K562 (cell line): ENCODE measurements at regions not wholly inside any gene's neighbourhood (a gene's known extent, or its start where the extent isn't known, plus 50 kb on each side); places are given as distances from the start of the nearest gene placed in this dataset.

ENCODE experiments used
- ATAC-seq: fragments of 200-7000 bp; cut with Tn5 transposase; 3 replicates; pipeline ENCODE4 v1.9.1; 2020; ENCODE audit warnings: moderate library complexity
- BruUV-seq: library from RNA; stranded (reverse); fragments of 400-500 nt; replicated peaks from 2 replicates; lab custom pipeline; 2021; lab: Mats Ljungman, UMichigan
- CTCF ChIA-PET: fragments of 300-600 bp; formaldehyde crosslinking; extraction: SDS; loops from one replicate; lab custom pipeline; 2021; ENCODE audit warnings: low intra/inter-chr PET ratio; lab: Yijun Ruan, JAX
- POLR2A ChIA-PET: fragments of 300-600, 350-650 bp; sonication (Branson Sonifier 250); formaldehyde crosslinking; extraction: SDS; loops from one replicate; lab custom pipeline; 2021; ENCODE audit warnings: antibody characterized with exemption, inconsistent platforms; lab: Yijun Ruan, JAX
- DNase-seq, 4 experiments: peaks; one replicate each; pipeline versions ENCODE4 v3.0.0 to v3.0.0-alpha.2; 2011 to 2018; ENCODE audit warnings: low spot score in 3 of 4, mixed read lengths in 3 of 4; ENCODE audit errors: extremely low read depth in 1 of 4
- FAIRE-seq: peaks from 2 replicates; lab custom pipeline; 2011; peaks lifted over from hg19 to GRCh38; lab: Jason Lieb, UNC
- H2AFZ ChIP-seq: 2 replicates; pipeline ENCODE4 v1.6.0; 2011; ENCODE audit warnings: low read depth, low read length, control low read depth, inconsistent platforms
- H3K27ac ChIP-seq: fragments of 200-600 bp; 3 replicates; pipeline ENCODE4 v1.8.0; 2011; ENCODE audit warnings: low read depth, mild to moderate bottlenecking, control low read depth, inconsistent platforms, low read length, moderate library complexity, mixed read lengths; ENCODE audit errors: extremely low read depth
- H3K27me3 ChIP-seq, 2 experiments: fragments of 300-600 bp in 1 of 2; 2 replicates in 1 of 2; 3 replicates in 1 of 2; pipeline versions ENCODE4 v1.6.0 to v1.8.0; 2011; ENCODE audit warnings: inconsistent platforms in 2 of 2, low read length in 2 of 2, mild to moderate bottlenecking in 1 of 2, mixed read lengths in 1 of 2, moderate library complexity in 1 of 2; ENCODE audit not compliant: control insufficient read depth in 2 of 2, insufficient read depth in 2 of 2
- H3K36me3 ChIP-seq: fragments of 300-600 bp; 3 replicates; pipeline ENCODE4 v1.8.0; 2011; ENCODE audit warnings: mild to moderate bottlenecking, low read length, inconsistent platforms; ENCODE audit not compliant: control insufficient read depth, insufficient read depth
- H3K4me1 ChIP-seq, 2 experiments: fragments of 200-600 bp in 1 of 2; replicated peaks in 1 of 2; 2 replicates in 1 of 2; 3 replicates in 1 of 2; pipeline versions ENCODE4 v1.5.1 to v1.8.0; 2011; ENCODE audit warnings: inconsistent platforms in 2 of 2, low read length in 2 of 2, mild to moderate bottlenecking in 1 of 2, mixed read lengths in 1 of 2, moderate library complexity in 1 of 2; ENCODE audit not compliant: control insufficient read depth in 2 of 2, insufficient read depth in 2 of 2
- H3K4me2 ChIP-seq: 2 replicates; pipeline ENCODE4 v1.6.1; 2011; ENCODE audit warnings: low read length, control low read depth, inconsistent platforms, mixed read lengths; ENCODE audit not compliant: insufficient read depth
- H3K4me3 ChIP-seq: fragments of 200-600 bp; sonication (generic), shearing (Covaris generic); 2 replicates; pipeline ENCODE4 v1.5.1; 2016; ENCODE audit warnings: control low read depth, inconsistent platforms
- H3K79me2 ChIP-seq: fragments of 200-600 bp; 3 replicates; pipeline ENCODE4 v1.8.0; 2011; ENCODE audit warnings: low read length, inconsistent platforms; ENCODE audit not compliant: control insufficient read depth, insufficient read depth
- H3K9ac ChIP-seq, 2 experiments: 2 replicates each; pipeline versions ENCODE4 v1.6.0 to v1.6.1; 2011; ENCODE audit warnings: low read depth in 2 of 2, low read length in 2 of 2, control low read depth in 1 of 2, inconsistent platforms in 1 of 2, mild to moderate bottlenecking in 1 of 2, mixed read lengths in 1 of 2; ENCODE audit not compliant: insufficient read depth in 1 of 2
- H3K9me1 ChIP-seq: one replicate; pipeline ENCODE4 v1.6.0; 2011; ENCODE audit warnings: inconsistent platforms, mild to moderate bottlenecking, low read length, moderate library complexity; ENCODE audit not compliant: control insufficient read depth, insufficient read depth
- H3K9me3 ChIP-seq: replicated peaks from 2 replicates; pipeline ENCODE4 v1.5.1; 2011; ENCODE audit warnings: low read depth, low read length, inconsistent platforms; ENCODE audit not compliant: control insufficient read depth, insufficient read depth
- H4K20me1 ChIP-seq: replicated peaks from 2 replicates; pipeline ENCODE4 v1.6.1; 2011; ENCODE audit warnings: low read length, inconsistent platforms, mixed read lengths; ENCODE audit not compliant: control insufficient read depth, insufficient read depth
- CXXC5 ChIP-seq: fragments of 250-450 bp; sonication (Bioruptor Pico); IDR thresholded peaks from 2 replicates; pipeline ENCODE4 v1.8.0; 2022; ENCODE audit warnings: inconsistent platforms, mild to moderate bottlenecking, moderate library complexity
- ELF2 ChIP-seq: fragments of 250-450 bp; sonication (Bioruptor Pico); IDR thresholded peaks from 2 replicates; pipeline ENCODE4 v1.5.0; 2021; ENCODE audit warnings: mild to moderate bottlenecking
- FOXK2 ChIP-seq, 2 experiments: fragments of 450-650 bp; IDR thresholded peaks in 1 of 2; conservative IDR thresholded peaks in 1 of 2; 2 replicates each; pipeline ENCODE4 v1.6.1; 2016; ENCODE audit warnings: low read depth in 2 of 2, mild to moderate bottlenecking in 1 of 2
- LCOR ChIP-seq: sonication (generic); formaldehyde crosslinking; IDR thresholded peaks from 2 replicates; pipeline ENCODE4 v1.8.0; 2022; ENCODE audit warnings: mild to moderate bottlenecking, missing genetic modification reagents
- MBD2 ChIP-seq: sonication (generic); IDR thresholded peaks from 2 replicates; pipeline ENCODE4 v1.6.1; 2016; ENCODE audit warnings: low read depth, borderline replicate concordance
- MCM3 ChIP-seq: fragments of 450-650 bp; IDR thresholded peaks from 2 replicates; pipeline ENCODE4 v1.6.1; 2016
- NONO ChIP-seq, 2 experiments: fragments of 200-400 bp in 1 of 2; fragments of 450-650 bp in 1 of 2; formaldehyde crosslinking in 1 of 2; IDR thresholded peaks; 2 replicates each; pipeline ENCODE4 v1.6.1; 2017; ENCODE audit warnings: low read depth in 2 of 2, mild to moderate bottlenecking in 2 of 2, moderate library complexity in 2 of 2, low read length in 1 of 2
- ZMIZ1 ChIP-seq, 2 experiments: fragments of 150-350 bp in 1 of 2; IDR thresholded peaks; 2 replicates each; pipeline ENCODE4 v1.6.1; 2012 to 2016; ENCODE audit warnings: low read depth in 2 of 2, low read length in 2 of 2, mild to moderate bottlenecking in 1 of 2, moderate library complexity in 1 of 2
- ZNF445 ChIP-seq: fragments of 250-450 bp; sonication (Bioruptor Pico); IDR thresholded peaks from 2 replicates; pipeline ENCODE4 v1.4.0; 2020; ENCODE audit warnings: low read depth, mild to moderate bottlenecking, moderate library complexity
- ZNF507 ChIP-seq: conservative IDR thresholded peaks from 2 replicates; pipeline ENCODE4 v1.6.1; 2017; ENCODE audit warnings: missing genetic modification characterization, missing compliant biosample characterization
- WGBS: fragments of 100-300 bp; shearing (Covaris generic); methylation state at CpG from one replicate; pipeline ENCODE4 v1.1.6; 2016; ENCODE audit warnings: low coverage, mixed read lengths; ENCODE audit not compliant: insufficient coverage; ENCODE audit errors: missing lambda C conversion rate; 5-methylcytosine and 5-hydroxymethylcytosine counted together
- in situ Hi-C: fragments of 300-500 bp; cut with MboI; formaldehyde crosslinking; loops from 4 replicates; pipeline ENCODE4 v1.15.0; 2018; ENCODE audit warnings: inconsistent platforms, mixed read lengths
- intact Hi-C: fragments of 100-400 bp; cut with micrococcal nuclease; formaldehyde crosslinking; loops from 2 replicates; pipeline ENCODE4 v1.14.2; 2022
- TF ChIP-seq, protein P1 (sequence below): fragments of 450-650 bp; IDR thresholded peaks from 2 replicates; pipeline ENCODE4 v1.6.1; 2016; ENCODE audit warnings: low read depth, mild to moderate bottlenecking, moderate library complexity
- TF ChIP-seq, protein P2 (sequence below): fragments of 250-450 bp; sonication (Bioruptor Pico); IDR thresholded peaks from 2 replicates; pipeline ENCODE4 v1.9.0; 2021; ENCODE audit warnings: mild to moderate bottlenecking
- TF ChIP-seq, protein P3 (sequence below): sonication (generic); formaldehyde crosslinking; IDR thresholded peaks from 2 replicates; pipeline ENCODE4 v1.8.0; 2022; ENCODE audit warnings: mild to moderate bottlenecking, missing genetic modification reagents
- TF ChIP-seq, protein P4 (sequence below): fragments of 250-450 bp; sonication (Bioruptor Pico); IDR thresholded peaks from 2 replicates; pipeline ENCODE4 v1.9.0; 2021; ENCODE audit warnings: mild to moderate bottlenecking, inconsistent platforms

DNA sequence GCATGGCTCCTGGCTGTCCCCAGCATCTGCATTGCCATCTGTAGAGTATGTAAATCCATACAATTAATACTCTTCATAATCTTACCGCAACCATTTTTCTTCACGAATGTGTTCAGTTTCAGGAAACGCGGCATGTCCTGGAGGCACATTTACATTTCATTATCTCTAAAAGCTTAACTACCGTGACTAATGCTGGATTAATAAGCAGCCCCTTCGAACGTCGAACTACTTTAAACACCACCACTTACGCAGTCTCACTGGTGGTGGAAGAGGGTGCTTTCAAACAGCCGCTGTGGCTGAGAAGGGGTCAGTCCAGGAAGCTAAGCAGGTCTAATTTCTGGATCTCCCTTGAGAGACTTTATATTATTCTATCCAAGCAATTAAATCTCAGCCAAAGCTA, 85.6 kb downstream of the C5orf15 start:
- 20% methylated on average over 10 of the region's 10 CpGs for WGBS
- no peak for ATAC-seq
- TF ChIP-seq, protein P1, sequence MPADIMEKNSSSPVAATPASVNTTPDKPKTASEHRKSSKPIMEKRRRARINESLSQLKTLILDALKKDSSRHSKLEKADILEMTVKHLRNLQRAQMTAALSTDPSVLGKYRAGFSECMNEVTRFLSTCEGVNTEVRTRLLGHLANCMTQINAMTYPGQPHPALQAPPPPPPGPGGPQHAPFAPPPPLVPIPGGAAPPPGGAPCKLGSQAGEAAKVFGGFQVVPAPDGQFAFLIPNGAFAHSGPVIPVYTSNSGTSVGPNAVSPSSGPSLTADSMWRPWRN: no peak
- TF ChIP-seq ZNF445 (CRISPR knock-in tag) (no peak), ELF2 (CRISPR knock-in tag) (no peak), MCM3 (no peak), MBD2 (no peak), NONO (IDR thresholded peaks at IDR 0.05; ENCODE audit: low read depth in 2 of 2, low read length in 1 of 2) (no peak), FOXK2 (conservative IDR thresholded peaks at IDR 0.05 in 1 of 2, IDR thresholded peaks at IDR 0.05 in 1 of 2; ENCODE audit: low read depth in 2 of 2) (no peak), ZMIZ1 (IDR thresholded peaks at IDR 0.05; ENCODE audit: low read depth in 2 of 2, low read length in 2 of 2) (no peak), LCOR (CRISPR knock-in tag) (no peak), ZNF507 (no peak), CXXC5 (CRISPR knock-in tag) (no peak)
- TF ChIP-seq, protein P2, sequence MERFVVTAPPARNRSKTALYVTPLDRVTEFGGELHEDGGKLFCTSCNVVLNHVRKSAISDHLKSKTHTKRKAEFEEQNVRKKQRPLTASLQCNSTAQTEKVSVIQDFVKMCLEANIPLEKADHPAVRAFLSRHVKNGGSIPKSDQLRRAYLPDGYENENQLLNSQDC (CRISPR knock-in tag): no peak
- TF ChIP-seq, protein P3, sequence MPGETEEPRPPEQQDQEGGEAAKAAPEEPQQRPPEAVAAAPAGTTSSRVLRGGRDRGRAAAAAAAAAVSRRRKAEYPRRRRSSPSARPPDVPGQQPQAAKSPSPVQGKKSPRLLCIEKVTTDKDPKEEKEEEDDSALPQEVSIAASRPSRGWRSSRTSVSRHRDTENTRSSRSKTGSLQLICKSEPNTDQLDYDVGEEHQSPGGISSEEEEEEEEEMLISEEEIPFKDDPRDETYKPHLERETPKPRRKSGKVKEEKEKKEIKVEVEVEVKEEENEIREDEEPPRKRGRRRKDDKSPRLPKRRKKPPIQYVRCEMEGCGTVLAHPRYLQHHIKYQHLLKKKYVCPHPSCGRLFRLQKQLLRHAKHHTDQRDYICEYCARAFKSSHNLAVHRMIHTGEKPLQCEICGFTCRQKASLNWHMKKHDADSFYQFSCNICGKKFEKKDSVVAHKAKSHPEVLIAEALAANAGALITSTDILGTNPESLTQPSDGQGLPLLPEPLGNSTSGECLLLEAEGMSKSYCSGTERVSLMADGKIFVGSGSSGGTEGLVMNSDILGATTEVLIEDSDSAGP (CRISPR knock-in tag): no peak
- TF ChIP-seq, protein P4, sequence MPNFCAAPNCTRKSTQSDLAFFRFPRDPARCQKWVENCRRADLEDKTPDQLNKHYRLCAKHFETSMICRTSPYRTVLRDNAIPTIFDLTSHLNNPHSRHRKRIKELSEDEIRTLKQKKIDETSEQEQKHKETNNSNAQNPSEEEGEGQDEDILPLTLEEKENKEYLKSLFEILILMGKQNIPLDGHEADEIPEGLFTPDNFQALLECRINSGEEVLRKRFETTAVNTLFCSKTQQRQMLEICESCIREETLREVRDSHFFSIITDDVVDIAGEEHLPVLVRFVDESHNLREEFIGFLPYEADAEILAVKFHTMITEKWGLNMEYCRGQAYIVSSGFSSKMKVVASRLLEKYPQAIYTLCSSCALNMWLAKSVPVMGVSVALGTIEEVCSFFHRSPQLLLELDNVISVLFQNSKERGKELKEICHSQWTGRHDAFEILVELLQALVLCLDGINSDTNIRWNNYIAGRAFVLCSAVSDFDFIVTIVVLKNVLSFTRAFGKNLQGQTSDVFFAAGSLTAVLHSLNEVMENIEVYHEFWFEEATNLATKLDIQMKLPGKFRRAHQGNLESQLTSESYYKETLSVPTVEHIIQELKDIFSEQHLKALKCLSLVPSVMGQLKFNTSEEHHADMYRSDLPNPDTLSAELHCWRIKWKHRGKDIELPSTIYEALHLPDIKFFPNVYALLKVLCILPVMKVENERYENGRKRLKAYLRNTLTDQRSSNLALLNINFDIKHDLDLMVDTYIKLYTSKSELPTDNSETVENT (CRISPR knock-in tag): no peak

More for the DNA sequence above, 85.6 kb downstream of the C5orf15 start:
- intact Hi-C loops: no loop called here
- Histone ChIP-seq H3K79me2 (no peaks in the 10 kb centered on the region), H3K4me2 (no peak overlapping the region), H3K27ac (no peak overlapping the region), H3K4me3 (no peak overlapping the region), H3K9ac (no peak overlapping the region), H3K9me1 (no peaks in the 10 kb centered on the region), H3K4me1 (peaks cover 5 to 10% of the 10 kb centered on the region in 2 experiments; a peak in 3 of 5 replicates), H3K27me3 (peaks cover 2 to 19% of the 10 kb centered on the region in 2 experiments; a peak in 4 of 5 replicates), H3K9me3 (no peaks in the 10 kb centered on the region; the same call in 1 of the 2 replicates), H2AFZ (peak overlapping the region; percentile 32; the same call in 1 of the 2 replicates), H4K20me1 (no peaks in the 10 kb centered on the region), H3K36me3 (no peaks in the 10 kb centered on the region)
- no TSS peak for BruUV-seq
- ChIA-PET CTCF (no interaction called here), POLR2A (interaction anchor here (1.6 kb wide), 1 partner anchor 10 kb away, joined by 5 read pairs; no protein-coding TSS in a partner anchor)
- FAIRE-seq: no peak
- in situ Hi-C loops: no loop called here
- DNase-seq: no peak
